Activated CD4-positive, alpha-beta T cell treated with anti-CD3 and anti-CD28 coated beads, Interleukin-2, amount 50 U/mL, for 4 hours (primary cell): ENCODE measurements at regions not wholly inside any gene's neighbourhood (a gene's known extent, or its start where the extent isn't known, plus 50 kb on each side); places are given as distances from the start of the nearest gene placed in this dataset.

Experiments used
- DNase-seq, 2 experiments: peaks; one replicate each; pipeline ENCODE4 v3.0.0-alpha.2; 2020

- DNase-seq, result no peak
Observed at GRCh38 chr20:57838670-57839151, 128.9 kb upstream of the PMEPA1 start.

- no peak for DNase-seq
Observed at GRCh38 chr20:57837208-57838035, 127.6 kb upstream of the PMEPA1 start.

GRCh38 chr20:57835588-57836455 lies 126.0 kb upstream of the PMEPA1 start:
- DNase-seq, result no peak

- DNase-seq, result no peak
Observed at GRCh38 chr20:57835074-57835452, 125.2 kb upstream of the PMEPA1 start.

GRCh38 chr20:57834306-57835073 lies 124.7 kb upstream of the PMEPA1 start:
- no peak for DNase-seq

- no peak for DNase-seq
Observed at GRCh38 chr20:57831993-57832585, 122.3 kb upstream of the PMEPA1 start.

- DNase-seq, result no peak
Observed at GRCh38 chr20:57831326-57831992, 121.6 kb upstream of the PMEPA1 start.

GRCh38 chr20:57830515-57830895 lies 120.7 kb upstream of the PMEPA1 start:
- no peak for DNase-seq

- no peak for DNase-seq
Observed at GRCh38 chr20:57829805-57830514, 120.1 kb upstream of the PMEPA1 start.

- DNase-seq, result no peak
Observed at GRCh38 chr20:57829336-57829735, 119.5 kb upstream of the PMEPA1 start.

- no peak for DNase-seq
Observed at GRCh38 chr20:57828696-57829095, 118.9 kb upstream of the PMEPA1 start.

GRCh38 chr20:57826666-57827287 lies 117.0 kb upstream of the PMEPA1 start:
- DNase-seq, result no peak

- no peak for DNase-seq
Observed at GRCh38 chr20:57824909-57825308, 115.1 kb upstream of the PMEPA1 start.

- DNase-seq, result no peak
Observed at GRCh38 chr20:57821935-57822334, 112.1 kb upstream of the PMEPA1 start.

- no peak for DNase-seq
Observed at GRCh38 chr20:57819691-57820380, 110.0 kb upstream of the PMEPA1 start.

- DNase-seq, result no peak
Observed at GRCh38 chr20:57819291-57819690, 109.5 kb upstream of the PMEPA1 start.

GRCh38 chr20:57818418-57819181 lies 108.8 kb upstream of the PMEPA1 start:
- DNase-seq, result no peak

- no peak for DNase-seq
Observed at GRCh38 chr20:57815405-57815804, 105.6 kb upstream of the PMEPA1 start.

GRCh38 chr20:57814529-57814928 lies 104.7 kb upstream of the PMEPA1 start:
- DNase-seq, result no peak
